ENCODE measurements at regions not wholly inside any gene's neighbourhood (a gene's known extent, or its start where the extent isn't known, plus 50 kb on each side); places are given as distances from the start of the nearest gene placed in this dataset.

DNA sequence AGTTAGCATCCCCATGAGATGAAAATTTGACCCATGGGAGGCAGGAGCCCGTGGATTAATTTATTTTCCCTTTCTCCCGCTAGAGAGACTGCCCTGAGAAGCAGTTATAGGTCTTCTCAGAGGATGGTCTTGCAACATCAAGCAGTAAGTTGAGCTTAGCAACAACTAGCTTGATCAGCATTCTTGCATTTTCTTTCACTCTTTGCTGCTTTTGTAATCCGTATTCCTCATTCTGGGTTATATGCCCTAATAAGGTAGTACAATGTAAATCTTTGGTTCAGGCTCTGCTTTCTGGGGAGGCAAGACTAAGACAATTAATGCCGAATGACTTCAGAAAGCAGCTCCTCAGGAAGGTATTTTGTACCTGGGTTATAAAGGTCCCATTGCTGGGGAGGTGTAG, 146.8 kb downstream of the FZD1 start:
- Histone ChIP-seq H3K9me3 (ENCODE audit: low read length) (no peaks in the 10 kb centered on the region), H3K27me3 (ENCODE audit: insufficient read depth, low read depth, low read length) (no peaks in the 10 kb centered on the region), H3K4me3 (ENCODE audit: low read length) (no peak overlapping the region), H3K27ac (ENCODE audit: low read length) (no peak overlapping the region), H2AFZ (ENCODE audit: low read depth, low read length) (no peak overlapping the region), H3F3A (ENCODE audit: insufficient read depth, low read length, poor library complexity, severe bottlenecking) (no peaks in the 10 kb centered on the region), H4K20me1 (ENCODE audit: insufficient read depth) (no peaks in the 10 kb centered on the region), H3K4me2 (ENCODE audit: low read length) (no peak overlapping the region), H3K9me2 (ENCODE audit: insufficient read depth, low read length) (no peaks in the 10 kb centered on the region), H3K36me3 (ENCODE audit: insufficient read depth, low read length) (no peaks in the 10 kb centered on the region), H3K9ac (ENCODE audit: low read length) (no peak overlapping the region), H3K79me2 (replicated peaks; ENCODE audit: insufficient read depth, low read length) (no peaks in the 10 kb centered on the region)
- no peak for TF ChIP-seq POLR2AphosphoS5 (IDR thresholded peaks at IDR 0.05)

DNA sequence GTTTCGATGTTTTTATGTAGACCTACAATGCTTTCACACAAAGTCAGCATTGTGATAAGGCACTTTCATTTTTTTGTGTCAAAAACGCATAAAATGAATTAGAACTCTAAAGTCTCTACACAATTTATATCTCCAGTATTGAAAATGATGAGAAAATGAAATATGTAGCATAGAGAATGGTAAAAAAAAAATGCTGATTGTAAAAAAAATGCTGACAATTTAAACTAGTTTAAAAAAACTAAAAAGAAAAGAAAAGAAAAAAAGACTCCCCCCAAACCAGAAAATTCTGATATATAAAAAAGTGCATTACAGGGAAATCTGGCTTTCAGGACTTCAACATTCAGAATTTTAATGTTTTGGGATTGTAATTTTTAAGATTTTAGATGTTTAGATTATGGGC, 148.1 kb downstream of the FZD1 start:
- Histone ChIP-seq H2AFZ (ENCODE audit: low read depth, low read length) (no peak overlapping the region), H3K36me3 (ENCODE audit: insufficient read depth, low read length) (no peaks in the 10 kb centered on the region), H4K20me1 (ENCODE audit: insufficient read depth) (no peaks in the 10 kb centered on the region), H3K27ac (ENCODE audit: low read length) (no peak overlapping the region), H3K9ac (ENCODE audit: low read length) (no peak overlapping the region), H3K79me2 (replicated peaks; ENCODE audit: insufficient read depth, low read length) (no peaks in the 10 kb centered on the region), H3K9me3 (ENCODE audit: low read length) (no peaks in the 10 kb centered on the region), H3K4me2 (ENCODE audit: low read length) (no peak overlapping the region), H3K9me2 (ENCODE audit: insufficient read depth, low read length) (no peaks in the 10 kb centered on the region), H3K4me3 (ENCODE audit: low read length) (no peak overlapping the region), H3F3A (ENCODE audit: insufficient read depth, low read length, poor library complexity, severe bottlenecking) (no peaks in the 10 kb centered on the region), H3K27me3 (ENCODE audit: insufficient read depth, low read depth, low read length) (no peaks in the 10 kb centered on the region)
- TF ChIP-seq RAD21 (conservative IDR thresholded peaks at IDR 0.05) (no peak), EP300 (conservative IDR thresholded peaks at IDR 0.05; ENCODE audit: poor library complexity, severe bottlenecking) (no peak), TAF1 (IDR thresholded peaks at IDR 0.05; ENCODE audit: low read depth) (no peak), POLR2AphosphoS5 (IDR thresholded peaks at IDR 0.05) (no peak), SMC3 (conservative IDR thresholded peaks at IDR 0.05; ENCODE audit: poor library complexity) (no peak), EZH2 (IDR thresholded peaks at IDR 0.05; ENCODE audit: borderline replicate concordance, insufficient read depth, low read length, poor library complexity, severe bottlenecking) (no peak), MXI1 (conservative IDR thresholded peaks at IDR 0.05; ENCODE audit: poor library complexity, severe bottlenecking) (no peak)
- TF ChIP-seq, protein P1, sequence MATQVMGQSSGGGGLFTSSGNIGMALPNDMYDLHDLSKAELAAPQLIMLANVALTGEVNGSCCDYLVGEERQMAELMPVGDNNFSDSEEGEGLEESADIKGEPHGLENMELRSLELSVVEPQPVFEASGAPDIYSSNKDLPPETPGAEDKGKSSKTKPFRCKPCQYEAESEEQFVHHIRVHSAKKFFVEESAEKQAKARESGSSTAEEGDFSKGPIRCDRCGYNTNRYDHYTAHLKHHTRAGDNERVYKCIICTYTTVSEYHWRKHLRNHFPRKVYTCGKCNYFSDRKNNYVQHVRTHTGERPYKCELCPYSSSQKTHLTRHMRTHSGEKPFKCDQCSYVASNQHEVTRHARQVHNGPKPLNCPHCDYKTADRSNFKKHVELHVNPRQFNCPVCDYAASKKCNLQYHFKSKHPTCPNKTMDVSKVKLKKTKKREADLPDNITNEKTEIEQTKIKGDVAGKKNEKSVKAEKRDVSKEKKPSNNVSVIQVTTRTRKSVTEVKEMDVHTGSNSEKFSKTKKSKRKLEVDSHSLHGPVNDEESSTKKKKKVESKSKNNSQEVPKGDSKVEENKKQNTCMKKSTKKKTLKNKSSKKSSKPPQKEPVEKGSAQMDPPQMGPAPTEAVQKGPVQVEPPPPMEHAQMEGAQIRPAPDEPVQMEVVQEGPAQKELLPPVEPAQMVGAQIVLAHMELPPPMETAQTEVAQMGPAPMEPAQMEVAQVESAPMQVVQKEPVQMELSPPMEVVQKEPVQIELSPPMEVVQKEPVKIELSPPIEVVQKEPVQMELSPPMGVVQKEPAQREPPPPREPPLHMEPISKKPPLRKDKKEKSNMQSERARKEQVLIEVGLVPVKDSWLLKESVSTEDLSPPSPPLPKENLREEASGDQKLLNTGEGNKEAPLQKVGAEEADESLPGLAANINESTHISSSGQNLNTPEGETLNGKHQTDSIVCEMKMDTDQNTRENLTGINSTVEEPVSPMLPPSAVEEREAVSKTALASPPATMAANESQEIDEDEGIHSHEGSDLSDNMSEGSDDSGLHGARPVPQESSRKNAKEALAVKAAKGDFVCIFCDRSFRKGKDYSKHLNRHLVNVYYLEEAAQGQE (IDR thresholded peaks at IDR 0.05; ENCODE audit: borderline replicate concordance): no peak

DNA sequence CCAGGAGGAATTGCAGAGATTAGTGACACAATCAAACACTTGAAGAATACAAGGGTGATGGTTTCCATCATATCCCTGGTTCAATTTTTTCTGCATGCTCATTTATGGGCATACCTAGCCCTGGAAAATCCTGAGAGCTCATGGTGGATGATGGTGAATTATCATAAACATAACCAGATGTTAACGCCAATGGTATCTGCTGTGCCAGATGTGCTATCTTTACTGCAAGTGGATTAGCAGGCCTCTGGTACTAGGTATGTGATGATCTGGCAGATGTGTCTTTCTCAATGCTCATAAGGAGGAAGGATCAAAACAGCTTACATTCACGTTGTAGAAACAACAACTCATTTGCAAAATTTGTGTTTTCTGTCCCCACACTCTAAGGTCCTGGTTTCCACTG, 150.5 kb downstream of the FZD1 start:
- H3K9ac ChIP-seq (ENCODE audit: low read length): no peak overlapping the region
- no peaks in the 10 kb centered on the region for H3K9me3 ChIP-seq (ENCODE audit: low read length)
- H2AFZ ChIP-seq (ENCODE audit: low read depth, low read length): no peak overlapping the region
- no peaks in the 10 kb centered on the region for H3K27me3 ChIP-seq (ENCODE audit: insufficient read depth, low read depth, low read length)
- no peaks in the 10 kb centered on the region for H3K9me2 ChIP-seq (ENCODE audit: insufficient read depth, low read length)
- H3K27ac ChIP-seq (ENCODE audit: low read length): no peak overlapping the region
- H3K4me3 ChIP-seq (ENCODE audit: low read length): no peak overlapping the region
- H3K36me3 ChIP-seq (ENCODE audit: insufficient read depth, low read length): no peaks in the 10 kb centered on the region
- TF ChIP-seq EZH2 (IDR thresholded peaks at IDR 0.05; ENCODE audit: borderline replicate concordance, insufficient read depth, low read length, poor library complexity, severe bottlenecking): no peak
- no peak for TF ChIP-seq MXI1 (conservative IDR thresholded peaks at IDR 0.05; ENCODE audit: poor library complexity, severe bottlenecking)
- no peak for TF ChIP-seq SMC3 (conservative IDR thresholded peaks at IDR 0.05; ENCODE audit: poor library complexity)
- TF ChIP-seq RAD21 (conservative IDR thresholded peaks at IDR 0.05): no peak
- TF ChIP-seq POLR2AphosphoS5 (IDR thresholded peaks at IDR 0.05): no peak
- TF ChIP-seq, protein P1 (IDR thresholded peaks at IDR 0.05; ENCODE audit: borderline replicate concordance): no peak
- H3K4me2 ChIP-seq (ENCODE audit: low read length): no peak overlapping the region
- H3F3A ChIP-seq (ENCODE audit: insufficient read depth, low read length, poor library complexity, severe bottlenecking): no peaks in the 10 kb centered on the region
- no peaks in the 10 kb centered on the region for H3K79me2 ChIP-seq (replicated peaks; ENCODE audit: insufficient read depth, low read length)
- H4K20me1 ChIP-seq (ENCODE audit: insufficient read depth): no peaks in the 10 kb centered on the region

Data from neural cell (in vitro differentiated cells).